Osteocyte (in vitro differentiated cells): ENCODE measurements at regions not wholly inside any gene's neighbourhood (a gene's known extent, or its start where the extent isn't known, plus 50 kb on each side); places are given as distances from the start of the nearest gene placed in this dataset.

Experiments used
- DNase-seq: peaks from one replicate; pipeline ENCODE4 v3.0.0; 2021; ENCODE audit warnings: mixed read lengths; ENCODE audit not compliant: unreplicated experiment; ENCODE audit errors: extremely low spot score
- H3K27ac Mint-ChIP-seq: one replicate; pipeline ENCODE4 v1.8.0; 2021; ENCODE audit warnings: mild to moderate bottlenecking, mixed read lengths; ENCODE audit not compliant: unreplicated experiment
- H3K27me3 Mint-ChIP-seq: one replicate; pipeline ENCODE4 v1.8.0; 2021; ENCODE audit warnings: mixed read lengths; ENCODE audit not compliant: unreplicated experiment
- H3K36me3 Mint-ChIP-seq: one replicate; pipeline ENCODE4 v1.8.0; 2021; ENCODE audit warnings: mixed read lengths; ENCODE audit not compliant: unreplicated experiment
- H3K4me1 Mint-ChIP-seq: one replicate; pipeline ENCODE4 v1.8.0; 2021; ENCODE audit warnings: mixed read lengths; ENCODE audit not compliant: unreplicated experiment
- H3K4me3 Mint-ChIP-seq: one replicate; pipeline ENCODE4 v1.8.0; 2021; ENCODE audit warnings: mild to moderate bottlenecking, moderate library complexity, mixed read lengths; ENCODE audit not compliant: unreplicated experiment
- H3K9me3 Mint-ChIP-seq: one replicate; pipeline ENCODE4 v1.8.0; 2021; ENCODE audit warnings: mixed read lengths; ENCODE audit not compliant: unreplicated experiment
- CTCF ChIP-seq: fragments of 200-600 bp; sonication (generic); IDR thresholded peaks from 2 replicates; pipeline ENCODE4 v1.5.0; 2021; ENCODE audit warnings: antibody characterized with exemption, mild to moderate bottlenecking, moderate library complexity

DNA sequence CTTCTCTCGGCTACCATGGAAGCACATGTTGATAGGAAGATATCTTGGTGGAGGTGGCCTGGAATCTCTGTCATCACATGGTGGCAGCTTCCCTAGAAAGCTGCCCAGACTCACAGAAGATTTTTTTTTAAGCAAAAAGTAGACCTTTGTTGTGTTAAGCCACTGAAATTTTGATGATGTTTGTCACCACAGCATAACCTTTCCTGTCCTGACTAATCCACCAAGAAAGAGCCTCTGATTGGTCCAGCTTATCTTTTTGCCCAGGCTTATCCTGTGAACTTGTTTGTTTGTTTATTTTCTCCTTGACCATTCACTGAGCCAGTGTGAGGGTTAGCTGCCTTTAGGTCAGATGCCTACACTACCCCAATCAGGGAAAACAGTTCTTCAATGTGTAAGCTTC, 96.5 kb upstream of the LHX1 start:
- no peak for DNase-seq
- H3K36me3 Mint-ChIP-seq: no peaks in the 10 kb centered on the region
- no peak overlapping the region for H3K4me3 Mint-ChIP-seq
- H3K27me3 Mint-ChIP-seq: peaks cover 7% of the 10 kb centered on the region
- no peaks in the 10 kb centered on the region for H3K9me3 Mint-ChIP-seq
- H3K27ac Mint-ChIP-seq: no peak overlapping the region
- no peaks in the 10 kb centered on the region for H3K4me1 Mint-ChIP-seq
- TF ChIP-seq CTCF: no peak

GRCh38 chr17:36842231-36842819, 95.0 kb upstream of the LHX1 start:
- Mint-ChIP-seq H3K27ac (no peak overlapping the region), H3K27me3 (peaks cover 7% of the 10 kb centered on the region), H3K4me1 (no peaks in the 10 kb centered on the region), H3K36me3 (no peaks in the 10 kb centered on the region), H3K9me3 (no peaks in the 10 kb centered on the region), H3K4me3 (no peak overlapping the region)
- no peak for TF ChIP-seq CTCF
- no peak for DNase-seq

GRCh38 chr17:36842963-36843558, 94.2 kb upstream of the LHX1 start:
- no peak overlapping the region for H3K27ac Mint-ChIP-seq
- no peak overlapping the region for H3K4me3 Mint-ChIP-seq
- no peak for TF ChIP-seq CTCF
- no peaks in the 10 kb centered on the region for H3K4me1 Mint-ChIP-seq
- no peaks in the 10 kb centered on the region for H3K36me3 Mint-ChIP-seq
- peaks cover 7% of the 10 kb centered on the region for H3K27me3 Mint-ChIP-seq
- DNase-seq: no peak
- no peaks in the 10 kb centered on the region for H3K9me3 Mint-ChIP-seq

GRCh38 chr17:36844013-36844412, 93.3 kb upstream of the LHX1 start:
- Mint-ChIP-seq H3K9me3 (no peaks in the 10 kb centered on the region), H3K27ac (no peak overlapping the region), H3K27me3 (peaks cover 7% of the 10 kb centered on the region), H3K36me3 (no peaks in the 10 kb centered on the region), H3K4me1 (no peaks in the 10 kb centered on the region), H3K4me3 (no peak overlapping the region)
- no peak for DNase-seq
- TF ChIP-seq CTCF: no peak

DNA sequence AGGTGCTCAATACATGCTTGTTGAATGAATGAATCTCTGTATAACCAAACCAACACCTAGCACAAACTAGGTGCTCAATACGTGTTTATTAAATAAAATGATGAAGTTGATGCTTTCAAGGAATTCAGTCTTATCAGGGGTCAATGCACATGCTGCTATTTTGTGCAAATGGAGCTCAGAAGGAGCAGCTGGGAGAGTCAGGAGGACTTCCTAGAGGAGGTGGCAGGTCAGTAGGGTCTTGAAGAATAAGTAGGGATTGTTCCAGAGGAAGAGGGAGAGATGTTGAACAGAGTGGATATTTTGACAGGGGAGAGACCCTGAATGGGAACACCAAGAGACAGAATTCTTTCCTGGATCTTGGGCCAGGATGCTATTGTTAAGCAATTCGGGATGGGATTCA, 92.7 kb upstream of the LHX1 start:
- Mint-ChIP-seq H3K36me3 (no peaks in the 10 kb centered on the region), H3K27ac (no peak overlapping the region), H3K27me3 (peaks cover 7% of the 10 kb centered on the region), H3K4me1 (peaks cover 4% of the 10 kb centered on the region), H3K4me3 (no peak overlapping the region), H3K9me3 (no peaks in the 10 kb centered on the region)
- no peak for TF ChIP-seq CTCF
- no peak for DNase-seq
